GM12872 (cell line): ENCODE measurements at regions not wholly inside any gene's neighbourhood (a gene's known extent, or its start where the extent isn't known, plus 50 kb on each side); places are given as distances from the start of the nearest gene placed in this dataset.

Experiments used
- CTCF ChIP-seq: IDR thresholded peaks from 3 replicates; pipeline ENCODE4 v1.5.1; 2011; ENCODE audit warnings: low read depth, mild to moderate bottlenecking, low read length, moderate library complexity; ENCODE audit not compliant: insufficient read depth

- no peak for TF ChIP-seq CTCF
Observed at GRCh38 chr1:69246710-69247109, 321.0 kb upstream of the LRRC7 start.

- no peak for TF ChIP-seq CTCF
Observed at GRCh38 chr1:69252696-69253095, 315.0 kb upstream of the LRRC7 start.

GRCh38 chr1:69256036-69256435 is 311.7 kb upstream of the LRRC7 start:
- no peak for TF ChIP-seq CTCF

- no peak for TF ChIP-seq CTCF
Observed at GRCh38 chr1:69258842-69259241, 308.9 kb upstream of the LRRC7 start.

- no peak for TF ChIP-seq CTCF
Observed at GRCh38 chr1:69263921-69264391, 303.8 kb upstream of the LRRC7 start.

GRCh38 chr1:69269491-69269890 is 298.2 kb upstream of the LRRC7 start:
- TF ChIP-seq CTCF, result no peak

GRCh38 chr1:69271587-69272125 is 296.1 kb upstream of the LRRC7 start:
- TF ChIP-seq CTCF, result no peak
